ENCODE measurements at regions not wholly inside any gene's neighbourhood (a gene's known extent, or its start where the extent isn't known, plus 50 kb on each side); places are given as distances from the start of the nearest gene placed in this dataset.
A peak's percentile ranks its signal among the peaks of the same experiment; 100 is the strongest.

GRCh38 chr1:170864876-170865538 lies 70.3 kb upstream of the MROH9 start:
- no peak for DNase-seq

- no peak for DNase-seq
These were observed 68.7 kb upstream of the MROH9 start for GRCh38 chr1:170866646-170867045.

GRCh38 chr1:170871868-170872267 lies 63.5 kb upstream of the MROH9 start:
- DNase-seq: no peak

- no peak for DNase-seq
These were observed 62.7 kb upstream of the MROH9 start for GRCh38 chr1:170872663-170873062.

GRCh38 chr1:170874671-170875070 lies 60.7 kb upstream of the MROH9 start:
- no peak for DNase-seq

GRCh38 chr1:170881268-170882265 lies 53.8 kb upstream of the MROH9 start:
- peak; percentile 56 for DNase-seq
